Adrenal gland (tissue), 5 donors: ENCODE measurements at regions not wholly inside any gene's neighbourhood (a gene's known extent, or its start where the extent isn't known, plus 50 kb on each side); places are given as distances from the start of the nearest gene placed in this dataset.

Experiments used
- POLR2A ChIP-seq, 2 donors: fragments of 450-650 bp; IDR thresholded peaks; one replicate each; pipeline ENCODE4 v1.6.1; 2017; ENCODE audit warnings: antibody characterized with exemption in 2 of 2, mild to moderate bottlenecking in 2 of 2, moderate library complexity in 1 of 2
- TF ChIP-seq, protein P1 (sequence below), 6 experiments: fragments of 450-650 bp in 4 of 6; fragments of 200-600 bp in 2 of 6; sonication (generic) in 1 of 6; IDR thresholded peaks; 1 replicate in 5 of 6; 2 replicates in 1 of 6; pipeline versions ENCODE4 v1.5.1 to v1.8.0; 2016 to 2021; ENCODE audit warnings: antibody characterized with exemption in 6 of 6, mild to moderate bottlenecking in 2 of 6, moderate library complexity in 1 of 6
- donor health status: DM: no; HTN: no; CAD: no.

DNA sequence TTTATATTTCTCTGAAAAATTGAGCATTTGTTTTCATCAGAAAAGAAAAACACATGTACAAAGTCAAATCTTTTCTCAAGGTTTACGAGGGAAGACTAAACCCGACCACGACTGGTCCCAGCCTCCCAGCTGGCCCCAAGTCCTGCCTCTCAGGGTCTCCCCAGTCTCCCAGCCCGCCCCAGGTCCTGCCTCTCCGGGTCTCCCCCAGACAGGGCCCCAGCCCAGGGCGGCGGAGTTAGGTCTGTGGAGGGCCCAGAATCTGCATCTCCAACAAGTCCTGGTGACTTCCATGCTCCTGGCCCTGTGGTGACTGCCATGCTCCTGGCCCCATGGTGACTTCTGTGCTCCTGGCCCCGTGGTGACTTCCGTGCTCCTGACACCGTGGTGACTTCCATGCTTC lies 359.9 kb downstream of the IRX2 start:
- TF ChIP-seq, protein P1, sequence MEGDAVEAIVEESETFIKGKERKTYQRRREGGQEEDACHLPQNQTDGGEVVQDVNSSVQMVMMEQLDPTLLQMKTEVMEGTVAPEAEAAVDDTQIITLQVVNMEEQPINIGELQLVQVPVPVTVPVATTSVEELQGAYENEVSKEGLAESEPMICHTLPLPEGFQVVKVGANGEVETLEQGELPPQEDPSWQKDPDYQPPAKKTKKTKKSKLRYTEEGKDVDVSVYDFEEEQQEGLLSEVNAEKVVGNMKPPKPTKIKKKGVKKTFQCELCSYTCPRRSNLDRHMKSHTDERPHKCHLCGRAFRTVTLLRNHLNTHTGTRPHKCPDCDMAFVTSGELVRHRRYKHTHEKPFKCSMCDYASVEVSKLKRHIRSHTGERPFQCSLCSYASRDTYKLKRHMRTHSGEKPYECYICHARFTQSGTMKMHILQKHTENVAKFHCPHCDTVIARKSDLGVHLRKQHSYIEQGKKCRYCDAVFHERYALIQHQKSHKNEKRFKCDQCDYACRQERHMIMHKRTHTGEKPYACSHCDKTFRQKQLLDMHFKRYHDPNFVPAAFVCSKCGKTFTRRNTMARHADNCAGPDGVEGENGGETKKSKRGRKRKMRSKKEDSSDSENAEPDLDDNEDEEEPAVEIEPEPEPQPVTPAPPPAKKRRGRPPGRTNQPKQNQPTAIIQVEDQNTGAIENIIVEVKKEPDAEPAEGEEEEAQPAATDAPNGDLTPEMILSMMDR (IDR thresholded peaks at IDR 0.05) = no peak
- no peak for TF ChIP-seq POLR2A (IDR thresholded peaks at IDR 0.05)
